K562 (cell line): ENCODE measurements at regions not wholly inside any gene's neighbourhood (a gene's known extent, or its start where the extent isn't known, plus 50 kb on each side); places are given as distances from the start of the nearest gene placed in this dataset.

Experiments
- CEBPG ChIP-seq, 3 experiments: fragments of 200-800 bp in 1 of 3; sonication (Bioruptor generic) in 1 of 3; sonication (generic) in 1 of 3; formaldehyde crosslinking in 1 of 3; IDR thresholded peaks in 2 of 3; conservative IDR thresholded peaks in 1 of 3; 2 replicates each; pipeline versions ENCODE4 v1.6.1 to v1.8.0; 2016 to 2022; ENCODE audit warnings: missing compliant biosample characterization in 2 of 3, missing genetic modification characterization in 2 of 3, mild to moderate bottlenecking in 1 of 3, missing genetic modification reagents in 1 of 3
- EGR1 ChIP-seq: fragments of 450-650 bp; conservative IDR thresholded peaks from 2 replicates; pipeline ENCODE4 v1.6.1; 2017; ENCODE audit warnings: mild to moderate bottlenecking
- ETV6 ChIP-seq, 3 experiments: fragments of 150-350 bp in 1 of 3; sonication (generic) in 1 of 3; formaldehyde crosslinking in 1 of 3; IDR thresholded peaks; 2 replicates each; pipeline versions ENCODE4 v1.6.1 to v1.8.0; 2014 to 2022; ENCODE audit warnings: borderline replicate concordance in 2 of 3, low read depth in 2 of 3, antibody characterized with exemption in 1 of 3, low read length in 1 of 3, mild to moderate bottlenecking in 1 of 3, missing genetic modification reagents in 1 of 3
- GABPB1 ChIP-seq: sonication (generic); formaldehyde crosslinking; IDR thresholded peaks from 2 replicates; pipeline ENCODE4 v1.8.0; 2022; ENCODE audit warnings: mild to moderate bottlenecking, missing genetic modification reagents
- ZNF695 ChIP-seq: fragments of 450-650 bp; formaldehyde crosslinking; IDR thresholded peaks from 2 replicates; pipeline ENCODE4 v1.4.0; 2020; ENCODE audit warnings: mild to moderate bottlenecking, moderate library complexity
- TF ChIP-seq, protein P1 (sequence below): sonication (generic); formaldehyde crosslinking; IDR thresholded peaks from 2 replicates; pipeline ENCODE4 v1.8.1; 2023; ENCODE audit warnings: missing genetic modification reagents, mild to moderate bottlenecking, borderline replicate concordance

DNA sequence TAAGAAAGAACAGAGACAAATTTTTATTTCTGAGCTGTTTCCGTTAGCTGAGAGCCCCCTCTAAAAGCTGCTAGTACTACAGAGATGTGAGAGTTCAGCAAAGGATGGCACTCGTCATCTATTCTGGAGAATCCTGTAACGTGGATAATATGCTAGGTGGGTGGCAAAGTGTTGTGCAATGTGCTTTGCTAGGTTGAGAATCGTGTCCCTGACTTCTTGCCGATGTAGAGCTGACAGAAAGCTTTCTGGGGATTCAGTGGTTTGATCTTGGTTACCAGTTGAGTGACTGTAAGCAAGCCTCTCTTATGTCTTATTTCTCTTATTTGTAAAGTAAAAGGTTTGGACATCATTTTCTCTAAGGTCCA is 298.3 kb upstream of the ACTBL2 start (continued):
- TF ChIP-seq, protein P1, sequence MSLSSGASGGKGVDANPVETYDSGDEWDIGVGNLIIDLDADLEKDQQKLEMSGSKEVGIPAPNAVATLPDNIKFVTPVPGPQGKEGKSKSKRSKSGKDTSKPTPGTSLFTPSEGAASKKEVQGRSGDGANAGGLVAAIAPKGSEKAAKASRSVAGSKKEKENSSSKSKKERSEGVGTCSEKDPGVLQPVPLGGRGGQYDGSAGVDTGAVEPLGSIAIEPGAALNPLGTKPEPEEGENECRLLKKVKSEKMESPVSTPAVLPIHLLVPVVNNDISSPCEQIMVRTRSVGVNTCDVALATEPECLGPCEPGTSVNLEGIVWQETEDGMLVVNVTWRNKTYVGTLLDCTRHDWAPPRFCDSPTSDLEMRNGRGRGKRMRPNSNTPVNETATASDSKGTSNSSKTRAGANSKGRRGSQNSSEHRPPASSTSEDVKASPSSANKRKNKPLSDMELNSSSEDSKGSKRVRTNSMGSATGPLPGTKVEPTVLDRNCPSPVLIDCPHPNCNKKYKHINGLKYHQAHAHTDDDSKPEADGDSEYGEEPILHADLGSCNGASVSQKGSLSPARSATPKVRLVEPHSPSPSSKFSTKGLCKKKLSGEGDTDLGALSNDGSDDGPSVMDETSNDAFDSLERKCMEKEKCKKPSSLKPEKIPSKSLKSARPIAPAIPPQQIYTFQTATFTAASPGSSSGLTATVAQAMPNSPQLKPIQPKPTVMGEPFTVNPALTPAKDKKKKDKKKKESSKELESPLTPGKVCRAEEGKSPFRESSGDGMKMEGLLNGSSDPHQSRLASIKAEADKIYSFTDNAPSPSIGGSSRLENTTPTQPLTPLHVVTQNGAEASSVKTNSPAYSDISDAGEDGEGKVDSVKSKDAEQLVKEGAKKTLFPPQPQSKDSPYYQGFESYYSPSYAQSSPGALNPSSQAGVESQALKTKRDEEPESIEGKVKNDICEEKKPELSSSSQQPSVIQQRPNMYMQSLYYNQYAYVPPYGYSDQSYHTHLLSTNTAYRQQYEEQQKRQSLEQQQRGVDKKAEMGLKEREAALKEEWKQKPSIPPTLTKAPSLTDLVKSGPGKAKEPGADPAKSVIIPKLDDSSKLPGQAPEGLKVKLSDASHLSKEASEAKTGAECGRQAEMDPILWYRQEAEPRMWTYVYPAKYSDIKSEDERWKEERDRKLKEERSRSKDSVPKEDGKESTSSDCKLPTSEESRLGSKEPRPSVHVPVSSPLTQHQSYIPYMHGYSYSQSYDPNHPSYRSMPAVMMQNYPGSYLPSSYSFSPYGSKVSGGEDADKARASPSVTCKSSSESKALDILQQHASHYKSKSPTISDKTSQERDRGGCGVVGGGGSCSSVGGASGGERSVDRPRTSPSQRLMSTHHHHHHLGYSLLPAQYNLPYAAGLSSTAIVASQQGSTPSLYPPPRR (CRISPR knock-in tag), result no peak
- TF ChIP-seq ETV6 (IDR thresholded peaks at IDR 0.05; ENCODE audit: borderline replicate concordance in 1 of 2, low read depth in 2 of 2, low read length in 1 of 2) (no peak), ETV6 (CRISPR knock-in tag; IDR thresholded peaks at IDR 0.05; ENCODE audit: borderline replicate concordance) (no peak), GABPB1 (no peak), CEBPG (CRISPR knock-in tag; IDR thresholded peaks at IDR 0.05) (no peak), CEBPG (tag; conservative IDR thresholded peaks at IDR 0.05 in 1 of 2, IDR thresholded peaks at IDR 0.05 in 1 of 2) (no peak), ZNF695 (CRISPR knock-in tag) (no peak), EGR1 (no peak)
